ENCODE measurements at regions not wholly inside any gene's neighbourhood (a gene's known extent, or its start where the extent isn't known, plus 50 kb on each side); places are given as distances from the start of the nearest gene placed in this dataset.
"Not testable (repeated sequence)": the region's sequence is repeated elsewhere in the genome, so short reads cannot be mapped to it uniquely, and the experiment has no call there.

GRCh38 chr16:22596445-22597045, 85.9 kb downstream of the NPIPB5 start:
- TF ChIP-seq CTCF (conservative IDR thresholded peaks at IDR 0.05; ENCODE audit: low read length); EZH2phosphoT487 (IDR thresholded peaks at IDR 0.05; ENCODE audit: borderline replicate concordance): not testable (repeated sequence)

All from Loucy (cell line).